ENCODE measurements at regions not wholly inside any gene's neighbourhood (a gene's known extent, or its start where the extent isn't known, plus 50 kb on each side); places are given as distances from the start of the nearest gene placed in this dataset.

DNA sequence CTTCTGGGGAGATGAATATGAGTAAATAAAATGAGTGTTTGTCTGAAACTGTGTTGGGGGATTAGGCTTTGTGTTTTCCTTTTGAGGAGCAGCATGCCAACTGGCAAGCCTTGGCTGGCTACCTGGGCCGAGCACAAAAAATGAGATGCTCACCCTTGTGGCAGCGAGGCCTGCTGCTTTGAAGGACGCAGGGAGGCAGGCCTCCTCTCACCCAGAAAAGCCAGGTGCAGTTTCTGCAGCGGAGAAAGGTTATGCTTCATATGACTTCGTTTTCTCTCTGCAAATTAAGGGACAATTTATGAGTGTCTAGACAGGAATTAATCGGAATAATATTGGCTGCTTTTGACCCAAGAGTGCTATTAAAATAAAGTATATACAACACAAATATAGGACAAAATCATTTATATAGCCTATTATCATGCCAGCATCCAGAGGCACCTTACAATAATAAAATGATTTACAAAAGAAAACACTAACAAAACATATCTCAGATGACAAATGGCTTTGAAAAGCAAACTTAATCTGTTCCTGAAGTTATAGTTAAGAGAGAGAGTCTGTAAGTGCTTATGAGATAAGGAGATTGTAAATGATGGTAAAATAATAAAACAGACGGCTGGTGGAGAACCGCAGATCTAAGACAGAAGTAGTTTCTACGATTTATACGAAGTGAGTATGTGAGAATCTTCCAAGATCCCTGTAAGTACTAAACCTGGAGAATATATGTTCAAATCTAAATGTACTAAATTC, 682.8 kb upstream of the NR2F2 start:
- DNase-seq (ENCODE audit: low spot score): no peak

DNA sequence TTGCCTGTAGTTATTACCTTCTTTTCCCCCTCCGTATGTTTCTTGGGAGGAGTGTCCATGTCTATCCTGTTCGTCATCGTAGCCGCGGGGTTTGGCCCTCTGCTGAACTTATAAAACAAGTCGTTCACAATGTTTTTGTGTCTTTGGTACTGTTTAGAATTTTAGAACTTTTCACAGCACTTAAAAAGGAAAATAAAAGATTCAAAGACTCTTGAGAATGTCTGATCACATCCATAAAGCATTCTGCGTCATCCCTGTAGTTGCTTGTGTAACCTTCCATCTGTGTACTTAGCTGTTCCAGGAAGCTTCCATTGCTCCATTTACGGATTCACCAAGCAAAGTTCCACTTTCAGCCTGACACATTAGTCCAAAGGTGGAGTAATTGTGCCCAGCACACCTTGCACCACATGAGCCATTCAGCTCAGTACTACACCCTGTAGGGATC, 677.1 kb upstream of the NR2F2 start:
- DNase-seq (ENCODE audit: low spot score): no peak

DNA sequence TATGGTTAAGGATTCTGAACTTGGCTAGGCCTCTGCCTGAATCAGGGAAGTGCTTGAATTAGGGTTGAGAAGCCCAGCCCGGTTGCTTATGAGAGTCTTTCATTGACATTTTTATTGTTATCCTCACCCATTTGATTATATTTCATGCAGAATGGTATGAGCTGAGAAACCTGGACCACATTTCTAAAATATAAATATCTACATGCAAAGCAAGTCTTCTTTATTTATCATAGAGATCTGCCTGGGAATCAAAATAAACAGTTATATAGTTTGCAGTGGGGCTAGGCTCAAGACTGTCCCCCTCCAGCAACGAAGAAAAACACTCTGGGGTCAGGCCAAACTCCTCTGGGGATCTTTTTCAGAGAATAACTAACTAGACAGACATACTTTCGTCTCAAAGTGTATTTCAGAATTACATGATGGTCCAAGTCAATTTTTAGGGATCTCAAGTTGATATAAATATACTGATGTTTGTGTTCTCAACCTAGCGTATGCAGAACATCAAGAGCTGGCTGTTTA, 675.4 kb upstream of the NR2F2 start:
- DNase-seq (ENCODE audit: low spot score): no peak

DNA sequence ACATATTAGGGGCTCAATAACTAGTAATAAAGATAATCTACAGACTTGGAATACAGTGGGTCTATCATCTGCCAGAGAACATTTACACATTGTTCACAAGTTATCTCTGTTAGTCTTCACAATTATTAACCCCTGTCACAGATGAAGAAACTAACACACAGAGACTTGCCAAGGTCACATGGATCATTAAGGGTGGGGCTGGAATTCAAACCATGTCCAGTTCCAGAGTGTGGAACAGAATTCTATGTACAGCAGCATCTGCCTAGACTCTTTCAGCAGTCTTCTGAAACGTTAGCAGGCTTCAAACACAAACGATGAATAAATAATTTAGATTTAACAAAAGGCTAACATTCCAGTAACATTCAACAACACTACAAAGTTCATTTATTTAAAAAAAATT, 673.9 kb upstream of the NR2F2 start:
- no peak for DNase-seq (ENCODE audit: low spot score)

DNA sequence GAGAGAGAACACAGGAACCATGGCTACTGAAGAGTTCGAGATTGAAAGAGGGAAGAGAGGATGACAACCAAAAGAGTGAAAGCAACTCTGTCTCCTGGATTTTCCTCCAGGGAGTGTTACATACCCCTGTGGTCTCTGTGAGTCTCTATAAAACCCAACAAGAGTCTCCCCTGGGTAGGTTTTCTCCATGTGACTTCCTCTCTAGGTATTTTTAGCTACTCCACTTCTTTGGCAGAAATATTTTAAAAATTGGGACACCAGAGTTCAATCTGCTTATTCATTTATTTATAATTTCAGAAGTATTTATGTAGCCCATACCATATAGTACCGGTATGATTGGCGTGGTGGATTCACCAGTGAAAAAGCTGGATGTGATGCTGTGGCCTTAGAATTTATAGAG, 671.7 kb upstream of the NR2F2 start:
- no peak for DNase-seq (ENCODE audit: low spot score)

DNA sequence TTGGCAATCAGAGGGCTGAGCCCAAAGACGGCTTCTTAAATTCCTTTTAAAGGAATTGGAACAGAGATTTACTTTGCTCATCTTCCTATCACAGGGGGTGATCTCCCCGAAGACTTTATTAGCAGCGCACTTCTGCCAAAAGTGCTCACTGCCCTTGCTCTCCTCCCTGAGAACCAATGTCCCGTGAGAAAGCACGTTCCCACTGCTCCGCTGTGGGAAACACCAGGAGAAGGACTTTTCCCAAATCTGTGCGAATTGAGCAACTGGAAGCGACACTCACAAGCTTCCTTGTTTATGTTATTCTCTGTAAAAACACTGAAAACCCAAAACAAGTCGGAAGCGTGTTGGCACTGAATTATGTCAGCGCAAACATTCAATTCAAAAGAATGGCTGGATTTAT, 670.8 kb upstream of the NR2F2 start:
- no peak for DNase-seq (ENCODE audit: low spot score)

DNA sequence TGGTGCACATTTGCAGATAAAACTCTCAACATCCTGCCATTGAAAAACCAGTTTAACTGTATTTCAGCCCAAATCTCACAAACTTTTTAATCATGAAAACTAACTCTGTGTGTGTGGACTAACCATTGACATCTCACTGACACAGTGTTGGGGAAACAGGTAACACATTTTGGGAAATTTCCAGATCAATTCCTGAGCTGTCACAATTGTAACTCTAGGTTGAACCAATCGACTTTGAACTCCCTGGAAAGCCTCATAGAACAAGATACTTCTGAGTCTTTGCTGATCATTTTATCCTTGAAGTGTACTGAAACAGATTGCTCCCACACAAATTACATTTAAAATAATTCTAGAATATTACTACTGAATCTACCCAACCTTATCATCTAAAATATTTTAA, 667.9 kb upstream of the NR2F2 start:
- DNase-seq (ENCODE audit: low spot score): no peak

DNA sequence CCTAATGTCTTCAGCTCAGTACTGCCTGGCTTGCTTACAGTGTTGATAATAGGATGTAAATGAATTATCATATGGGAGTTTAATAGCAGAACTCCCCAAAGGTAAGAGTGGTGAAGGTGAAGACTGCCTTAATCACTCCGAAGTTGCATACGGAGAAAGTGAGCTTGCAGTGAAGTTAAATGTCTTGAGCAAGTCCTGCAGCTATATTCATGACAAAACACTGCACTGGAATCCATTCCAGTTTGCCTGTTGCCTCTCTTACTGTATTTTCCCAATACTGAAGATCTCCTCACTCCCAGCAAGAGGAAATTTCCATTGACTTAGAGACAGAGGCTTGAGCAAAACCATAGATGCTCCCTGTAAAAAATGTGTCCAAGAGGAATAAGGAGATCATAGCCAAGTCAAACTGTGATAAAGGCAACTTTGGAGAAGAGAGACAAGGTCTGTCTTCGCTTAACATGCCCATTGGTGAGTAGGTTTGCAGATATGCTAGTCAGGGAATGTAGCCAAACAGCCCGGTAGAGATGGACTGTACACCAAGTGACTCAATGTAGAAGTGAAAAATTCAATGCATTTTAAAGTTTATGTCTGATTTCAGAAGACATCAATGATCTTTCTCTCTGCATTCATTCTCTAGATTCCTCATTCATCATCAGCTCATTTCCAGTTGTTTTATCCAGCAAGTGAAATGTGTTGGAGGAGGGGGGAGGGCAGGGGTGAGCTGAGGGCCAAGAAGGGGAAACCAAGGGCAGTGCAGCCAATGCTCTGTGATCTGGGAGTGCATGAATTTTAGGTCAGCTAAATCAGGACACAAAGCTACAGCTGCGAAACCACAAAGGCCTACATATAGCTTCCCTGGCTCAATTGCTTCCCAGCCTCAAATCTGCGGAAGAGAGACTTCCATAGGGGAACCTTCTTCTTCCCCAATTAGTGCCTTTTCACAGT, 667.1 kb upstream of the NR2F2 start:
- no peak for DNase-seq (ENCODE audit: low spot score)

DNA sequence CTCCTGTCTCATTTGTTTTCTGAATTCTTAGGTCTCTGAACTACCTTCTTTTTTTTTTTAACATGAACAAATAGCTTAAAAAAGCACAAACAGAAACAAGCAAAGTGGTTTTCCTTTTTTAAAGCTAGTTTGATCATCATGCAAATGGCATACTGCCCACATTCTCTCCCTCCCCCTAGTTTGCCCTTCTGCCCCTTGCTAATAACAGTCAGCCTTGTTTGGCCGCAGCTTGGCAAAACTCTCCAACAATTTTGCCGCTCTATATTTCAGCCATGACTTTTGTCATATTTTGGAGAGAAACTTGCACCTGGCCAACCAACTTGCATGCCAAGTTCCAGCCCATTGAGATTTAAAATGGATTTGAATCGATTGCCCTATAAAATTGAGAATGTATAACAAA, 666.0 kb upstream of the NR2F2 start:
- DNase-seq (ENCODE audit: low spot score): no peak

DNA sequence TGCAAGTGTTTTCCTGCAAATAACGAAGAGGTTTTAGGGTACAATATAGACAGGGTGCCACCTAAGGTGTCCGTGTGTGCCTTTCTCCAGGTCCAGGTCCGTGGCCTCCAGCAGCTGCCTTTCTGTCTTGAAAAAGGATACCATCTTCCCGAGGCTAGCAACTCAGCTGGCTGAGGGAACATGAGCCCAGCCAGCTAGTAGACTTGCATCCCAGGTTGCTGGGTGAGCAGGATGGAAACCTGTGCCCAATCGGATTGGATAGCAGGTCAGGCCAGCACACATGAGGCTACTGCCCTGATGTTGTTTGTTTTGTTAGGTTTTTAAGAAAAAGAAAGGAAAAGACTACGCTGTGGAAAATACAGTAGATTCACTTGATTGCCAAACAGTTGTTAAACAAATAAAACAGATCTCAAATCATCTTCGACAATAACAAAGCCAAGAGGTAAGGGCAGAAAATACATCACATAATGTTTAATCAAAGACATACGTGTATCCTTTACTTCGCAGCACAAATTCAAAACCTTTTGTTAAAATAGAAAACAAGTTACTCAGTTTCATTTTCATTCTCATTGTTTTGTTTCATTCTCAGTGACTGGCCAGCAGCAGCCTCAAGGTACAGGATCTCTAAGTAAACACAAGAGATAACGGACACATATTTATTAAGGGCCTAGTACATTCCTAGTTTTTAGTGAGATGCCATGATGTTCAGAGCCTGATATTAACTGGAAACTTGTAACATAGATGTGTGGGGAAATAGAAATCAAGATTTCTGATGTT, 661.2 kb upstream of the NR2F2 start:
- no peak for DNase-seq (ENCODE audit: low spot score)

DNA sequence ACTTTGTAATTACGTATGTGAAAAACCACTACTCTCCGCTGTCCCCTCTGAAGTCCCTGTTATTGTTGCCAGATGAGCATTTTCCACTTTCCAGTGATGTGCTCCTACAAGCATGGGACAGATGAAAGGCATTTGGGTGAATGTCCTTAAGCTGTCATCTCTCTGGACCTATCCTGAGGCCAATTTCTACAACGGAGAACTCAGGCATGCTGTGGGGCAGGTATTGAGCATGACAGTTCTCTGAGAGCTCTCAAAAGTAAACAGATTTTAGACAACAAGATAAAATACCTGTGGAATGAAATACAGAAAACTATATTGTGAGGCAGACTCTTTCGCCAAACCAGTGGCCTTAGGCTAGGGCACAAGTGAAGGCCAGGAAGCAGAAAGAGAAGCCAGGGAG, 656.5 kb upstream of the NR2F2 start:
- no peak for DNase-seq (ENCODE audit: low spot score)

DNA sequence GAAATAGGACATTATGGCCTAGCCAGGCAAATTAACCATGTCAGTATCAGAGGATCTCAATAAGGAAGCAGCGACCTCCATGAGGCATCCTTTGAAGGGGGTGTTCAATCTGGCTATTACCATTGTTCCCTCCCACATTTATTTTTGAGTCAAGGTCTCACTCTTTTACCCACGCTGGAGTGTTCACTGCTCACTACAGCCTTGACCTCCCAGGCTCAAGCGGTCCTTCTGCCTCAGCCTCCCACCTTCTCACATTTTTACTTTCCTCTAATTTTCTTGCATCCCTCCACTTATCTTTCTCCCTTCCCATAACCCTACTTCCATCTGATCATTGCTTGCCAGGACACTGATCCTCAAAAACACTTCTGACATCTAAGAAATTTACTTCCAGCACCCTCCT, 654.0 kb upstream of the NR2F2 start:
- DNase-seq (ENCODE audit: low spot score): no peak

DNA sequence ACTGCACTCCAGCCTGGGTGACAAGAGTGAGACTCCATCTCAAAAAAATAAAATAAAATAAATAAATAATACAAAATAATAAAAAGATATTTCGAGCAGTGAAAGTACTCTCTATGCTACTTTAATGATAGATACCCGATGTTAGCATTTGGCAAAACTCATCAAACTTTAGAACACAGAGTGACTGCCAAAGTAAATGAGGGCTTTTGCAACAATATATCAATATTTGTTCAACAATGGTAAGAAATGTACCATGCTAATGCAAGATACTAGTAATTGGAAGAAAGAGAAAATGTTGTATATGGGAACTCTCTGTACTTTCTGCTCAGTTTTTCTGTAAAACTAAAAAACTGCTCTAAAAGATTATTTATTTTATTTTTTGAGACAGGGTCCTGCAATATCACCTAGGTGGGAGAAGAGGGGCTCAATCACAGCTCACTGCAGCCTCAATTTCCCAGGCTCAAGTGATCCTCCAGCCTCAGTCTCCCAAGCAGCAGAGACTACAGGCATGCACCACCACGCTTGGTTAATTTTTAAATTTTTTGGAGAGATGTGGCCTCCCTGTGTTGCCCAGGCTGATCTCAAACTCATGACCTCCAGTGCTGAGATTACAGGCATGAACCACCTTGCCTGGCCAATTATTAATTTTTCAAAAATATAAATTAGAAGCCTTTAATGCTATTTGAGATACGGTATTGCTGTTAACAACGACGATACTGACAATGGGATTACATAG, 650.5 kb upstream of the NR2F2 start:
- no peak for DNase-seq (ENCODE audit: low spot score)

DNA sequence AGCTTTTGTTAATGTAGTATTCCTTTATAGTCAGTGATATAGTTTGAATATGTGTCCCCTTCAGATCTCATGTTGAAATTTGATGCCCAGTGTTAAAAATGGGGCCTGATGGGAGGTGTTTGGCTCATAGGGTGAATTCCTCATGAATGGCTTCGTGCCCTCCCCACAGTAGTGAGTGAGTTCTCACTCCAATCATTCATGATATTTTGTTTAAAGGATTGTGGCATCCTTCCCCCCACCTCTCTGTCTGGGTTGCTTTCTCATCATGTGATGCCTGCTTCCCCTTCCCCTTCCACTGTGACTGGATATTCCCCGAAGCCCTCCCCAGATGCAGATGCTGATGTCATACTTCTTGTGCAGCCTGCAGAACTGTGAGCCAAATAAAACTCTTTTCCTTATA, 649.8 kb upstream of the NR2F2 start:
- no peak for DNase-seq (ENCODE audit: low spot score)

DNA sequence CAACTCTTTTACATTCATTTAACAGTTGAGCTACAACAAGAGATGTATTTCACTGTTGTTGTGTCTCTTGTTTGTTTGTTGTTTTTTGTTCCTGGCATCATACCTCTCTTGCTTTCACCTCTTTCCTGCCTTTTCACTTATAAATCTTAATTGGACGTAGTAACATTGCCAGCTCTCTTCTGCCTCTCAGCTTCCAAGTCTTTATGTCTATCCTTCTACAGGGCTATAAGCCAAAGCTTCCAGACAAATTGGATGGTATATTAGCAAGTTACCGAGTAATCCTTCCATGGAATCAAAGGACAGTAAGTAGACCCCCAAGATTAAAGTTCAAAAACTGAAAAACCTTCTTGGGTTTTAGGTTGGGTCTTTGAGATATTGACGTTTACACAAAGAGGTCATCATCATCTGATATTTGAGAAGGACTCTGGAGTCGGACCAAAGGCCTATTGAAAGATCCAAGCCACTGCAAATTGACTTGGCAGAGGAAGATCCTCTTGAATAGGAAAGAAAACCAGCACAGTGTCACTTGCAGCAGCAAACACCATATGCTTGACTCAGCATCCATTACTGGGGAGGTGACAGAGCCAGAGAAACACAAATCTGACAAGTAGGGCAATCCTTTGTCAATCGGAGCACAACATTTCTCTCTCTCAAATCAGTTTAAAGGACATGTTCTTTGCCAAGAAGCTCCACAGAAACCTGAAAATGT, 648.5 kb upstream of the NR2F2 start:
- DNase-seq (ENCODE audit: low spot score): no peak

DNA sequence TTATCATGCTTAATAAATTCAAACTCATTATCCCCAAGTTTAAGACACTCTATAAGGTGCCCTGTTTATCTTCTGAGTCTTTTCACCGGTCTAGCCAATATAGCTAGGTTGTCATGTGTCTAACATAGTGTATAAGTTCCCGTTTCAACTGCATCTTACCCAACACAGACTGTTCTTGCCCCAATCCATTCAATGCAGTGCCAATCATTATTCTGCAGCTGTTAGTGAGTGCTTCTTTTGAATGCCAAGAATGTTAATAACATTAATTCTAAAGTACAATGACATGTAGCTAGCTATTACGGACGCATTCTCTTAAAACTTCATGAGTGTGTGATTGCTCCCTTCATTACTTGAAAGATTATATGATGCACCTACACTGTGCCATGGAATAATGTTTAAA, 646.4 kb upstream of the NR2F2 start:
- no peak for DNase-seq (ENCODE audit: low spot score)

DNA sequence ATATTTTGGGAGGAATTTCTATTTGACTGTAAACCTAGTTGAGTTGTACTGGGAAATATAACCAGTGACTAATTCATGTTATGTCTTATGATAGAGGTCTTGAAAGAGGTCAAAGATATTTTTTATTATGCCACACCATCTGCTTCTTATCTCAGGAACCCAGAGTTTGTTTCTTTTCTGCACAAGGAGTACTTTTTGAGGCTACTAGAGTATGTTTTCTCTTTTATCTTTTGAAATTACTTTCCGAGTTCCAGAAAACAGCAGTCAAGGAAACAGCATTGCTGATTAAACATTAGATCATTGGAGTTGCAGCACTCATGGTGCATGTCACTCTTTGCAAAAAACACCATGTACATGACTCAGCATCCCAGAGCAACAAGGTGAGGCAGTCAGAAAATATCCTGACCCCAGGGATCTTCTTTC, 645.8 kb upstream of the NR2F2 start:
- no peak for DNase-seq (ENCODE audit: low spot score)

DNA sequence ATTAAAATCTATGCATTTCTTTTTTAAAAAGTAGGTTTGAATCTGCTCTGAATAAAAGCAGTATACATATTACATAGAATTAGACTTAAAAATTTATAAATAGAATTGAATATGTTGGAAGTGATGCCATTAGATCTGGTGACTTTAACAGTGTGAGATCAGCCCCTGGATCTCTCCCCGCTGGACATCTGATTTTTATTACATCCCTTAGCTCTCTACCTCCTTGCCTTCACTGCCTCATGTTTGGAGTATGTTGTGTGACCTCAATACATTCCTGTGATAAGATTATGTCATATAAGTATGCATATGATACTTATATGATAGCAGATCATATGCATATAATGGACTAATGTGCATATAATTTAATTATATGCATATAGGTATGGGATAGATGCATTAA, 643.4 kb upstream of the NR2F2 start:
- DNase-seq (ENCODE audit: low spot score): no peak

DNA sequence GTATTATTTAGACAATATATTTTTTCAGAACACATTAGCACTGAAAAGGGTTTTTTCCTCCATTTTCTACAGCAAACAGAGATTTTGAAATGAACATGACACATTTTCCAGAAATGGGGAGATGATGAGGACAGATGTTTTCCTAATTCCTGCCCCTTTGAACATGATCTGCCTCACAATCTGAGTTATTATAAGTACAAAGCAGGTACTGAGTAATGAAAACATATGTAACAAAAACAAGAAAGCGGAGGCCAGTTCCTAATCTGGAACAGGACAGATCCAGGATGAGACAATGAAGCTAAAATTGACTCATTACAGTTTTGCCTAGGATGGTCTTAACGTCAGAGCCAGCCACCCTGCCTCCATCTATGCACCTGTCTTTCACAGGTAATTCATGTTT, 642.8 kb upstream of the NR2F2 start:
- DNase-seq (ENCODE audit: low spot score): no peak

DNA sequence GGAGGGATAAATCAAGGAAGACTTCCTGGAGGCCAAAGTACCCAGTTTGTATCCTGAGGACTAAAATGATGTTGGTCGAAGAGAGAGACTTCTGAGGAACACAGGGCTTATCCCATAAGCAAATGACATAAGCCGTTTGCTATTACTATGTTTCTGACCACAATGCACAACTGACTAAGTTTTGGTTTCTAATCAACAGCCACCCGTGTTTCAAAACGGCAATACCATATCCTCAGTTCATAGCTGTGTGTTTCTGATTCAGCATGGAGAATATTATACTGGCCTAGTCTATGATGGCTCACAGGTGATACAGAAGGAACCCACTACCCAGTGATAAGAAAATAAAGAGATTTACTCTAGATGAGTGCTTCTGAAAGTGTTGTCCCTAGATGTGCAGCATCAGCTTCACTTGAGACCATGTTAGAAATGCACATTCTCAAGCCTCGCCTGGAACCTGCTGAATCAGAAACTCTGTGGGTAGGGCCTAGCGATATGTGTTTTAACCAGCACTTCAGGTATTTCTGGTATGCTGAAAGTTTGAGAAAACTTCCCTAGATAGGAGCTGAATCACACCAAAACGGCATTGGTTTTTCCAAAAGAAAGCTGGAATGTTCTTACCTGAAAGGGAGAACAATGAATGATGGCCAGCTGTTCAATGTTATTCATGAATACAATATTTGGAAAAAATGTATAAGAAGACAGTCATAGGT, 639.7 kb upstream of the NR2F2 start:
- DNase-seq (ENCODE audit: low spot score): no peak
